GM18517 (cell line): ENCODE measurements at regions not wholly inside any gene's neighbourhood (a gene's known extent, or its start where the extent isn't known, plus 50 kb on each side); places are given as distances from the start of the nearest gene placed in this dataset.

Source experiments
- ATAC-seq: cut with Tn5 transposase; IDR thresholded peaks from one replicate; pipeline ENCODE4 v1.9.1; 2021; ENCODE audit warnings: mild to moderate bottlenecking, moderate library complexity; ENCODE audit not compliant: unreplicated experiment

- ATAC-seq, result no peak
Observed at GRCh38 chr2:177077778-177078177, 134.8 kb upstream of the HNRNPA3 start.

- no peak for ATAC-seq
Observed at GRCh38 chr2:177078416-177078815, 134.2 kb upstream of the HNRNPA3 start.

- ATAC-seq, result no peak
Observed at GRCh38 chr2:177078855-177079254, 133.7 kb upstream of the HNRNPA3 start.

GRCh38 chr2:177080746-177081284, 131.8 kb upstream of the HNRNPA3 start:
- no peak for ATAC-seq

GRCh38 chr2:177084607-177085006, 128.0 kb upstream of the HNRNPA3 start:
- no peak for ATAC-seq

GRCh38 chr2:177088529-177088928, 124.1 kb upstream of the HNRNPA3 start:
- ATAC-seq, result no peak

- ATAC-seq, result no peak
Observed at GRCh38 chr2:177090967-177091366, 121.6 kb upstream of the HNRNPA3 start.

- ATAC-seq, result no peak
Observed at GRCh38 chr2:177093371-177093770, 119.2 kb upstream of the HNRNPA3 start.

- no peak for ATAC-seq
Observed at GRCh38 chr2:177098001-177098613, 114.5 kb upstream of the HNRNPA3 start.

- ATAC-seq, result no peak
Observed at GRCh38 chr2:177101930-177102329, 110.7 kb upstream of the HNRNPA3 start.

- no peak for ATAC-seq
Observed at GRCh38 chr2:177106212-177106611, 106.4 kb upstream of the HNRNPA3 start.

GRCh38 chr2:177108890-177109289, 103.7 kb upstream of the HNRNPA3 start:
- no peak for ATAC-seq

GRCh38 chr2:177114712-177115111, 97.9 kb upstream of the HNRNPA3 start:
- no peak for ATAC-seq

- ATAC-seq, result no peak
Observed at GRCh38 chr2:177117755-177118154, 94.8 kb upstream of the HNRNPA3 start.

- no peak for ATAC-seq
Observed at GRCh38 chr2:177118636-177119035, 94.0 kb upstream of the HNRNPA3 start.

- no peak for ATAC-seq
Observed at GRCh38 chr2:177119099-177119498, 93.5 kb upstream of the HNRNPA3 start.

- no peak for ATAC-seq
Observed at GRCh38 chr2:177123048-177123447, 89.5 kb upstream of the HNRNPA3 start.

- no peak for ATAC-seq
Observed at GRCh38 chr2:177124371-177124770, 88.2 kb upstream of the HNRNPA3 start.

GRCh38 chr2:177127821-177128220, 84.8 kb upstream of the HNRNPA3 start:
- ATAC-seq, result no peak

GRCh38 chr2:177129610-177130009, 83.0 kb upstream of the HNRNPA3 start:
- ATAC-seq, result no peak

- no peak for ATAC-seq
Observed at GRCh38 chr2:177131858-177132257, 80.7 kb upstream of the HNRNPA3 start.

GRCh38 chr2:177138823-177139222, 73.8 kb upstream of the HNRNPA3 start:
- ATAC-seq, result no peak

- ATAC-seq, result no peak
Observed at GRCh38 chr2:177141866-177142265, 70.7 kb upstream of the HNRNPA3 start.
